HepG2 (cell line): ENCODE measurements at regions not wholly inside any gene's neighbourhood (a gene's known extent, or its start where the extent isn't known, plus 50 kb on each side); places are given as distances from the start of the nearest gene placed in this dataset.

Experiments used
- FOXA1 ChIP-seq, 2 experiments: fragments of 450-650 bp in 1 of 2; sonication (generic) in 1 of 2; formaldehyde crosslinking in 1 of 2; IDR thresholded peaks; 2 replicates each; pipeline versions ENCODE4 v1.4.0 to v1.6.1; 2016 to 2020; ENCODE audit warnings: missing genetic modification reagents in 1 of 2
- NFIB ChIP-seq: sonication (generic); formaldehyde crosslinking; IDR thresholded peaks from 2 replicates; pipeline ENCODE4 v1.9.0; 2021; ENCODE audit warnings: missing genetic modification reagents, mild to moderate bottlenecking, borderline replicate concordance
- PHF21A ChIP-seq: sonication (generic); formaldehyde crosslinking; IDR thresholded peaks from 2 replicates; pipeline ENCODE4 v1.5.0; 2020; ENCODE audit warnings: mild to moderate bottlenecking, missing genetic modification reagents
- POLR2A ChIP-seq, 2 experiments: IDR thresholded peaks; 2 replicates each; pipeline ENCODE4 v1.6.1; 2011; ENCODE audit warnings: low read depth in 2 of 2, low read length in 2 of 2, mild to moderate bottlenecking in 1 of 2, moderate library complexity in 1 of 2; ENCODE audit not compliant: insufficient read depth in 1 of 2
- RBM39 ChIP-seq: fragments of 200-400 bp; formaldehyde crosslinking; IDR thresholded peaks from one replicate; pipeline ENCODE4 v1.6.1; 2018; ENCODE audit warnings: antibody characterized with exemption, mild to moderate bottlenecking, low read depth, low read length; ENCODE audit not compliant: poor library complexity, severe bottlenecking
- ZFP36 ChIP-seq: fragments of 150-350 bp; IDR thresholded peaks from 2 replicates; pipeline ENCODE4 v1.6.1; 2018; ENCODE audit warnings: borderline replicate concordance, low read length, low read depth; ENCODE audit not compliant: partially characterized antibody
- ZNF232 ChIP-seq: sonication (generic); formaldehyde crosslinking; IDR thresholded peaks from 2 replicates; pipeline ENCODE4 v1.4.0; 2020; ENCODE audit warnings: missing genetic modification reagents, borderline replicate concordance
- ZNF274 ChIP-seq: sonication (generic); formaldehyde crosslinking; IDR thresholded peaks from 2 replicates; pipeline ENCODE4 v1.5.1; 2020; ENCODE audit warnings: mild to moderate bottlenecking, missing genetic modification reagents
- ZNF501 ChIP-seq: sonication (generic); formaldehyde crosslinking; IDR thresholded peaks from 2 replicates; pipeline ENCODE4 v1.5.1; 2020; ENCODE audit warnings: mild to moderate bottlenecking, moderate library complexity, missing genetic modification reagents
- TF ChIP-seq, protein P1 (sequence below): sonication (generic); formaldehyde crosslinking; IDR thresholded peaks from 2 replicates; pipeline ENCODE4 v1.4.0; 2020; ENCODE audit warnings: missing genetic modification reagents
- TF ChIP-seq, protein P2 (sequence below): sonication (generic); formaldehyde crosslinking; IDR thresholded peaks from 2 replicates; pipeline ENCODE4 v1.5.0; 2020; ENCODE audit warnings: mild to moderate bottlenecking, missing genetic modification reagents, moderate library complexity
- TF ChIP-seq, protein P3 (sequence below), 2 experiments: sonication (generic) in 1 of 2; formaldehyde crosslinking in 1 of 2; IDR thresholded peaks; 2 replicates each; pipeline versions ENCODE4 v1.6.1 to v1.9.0; 2014 to 2022; ENCODE audit warnings: antibody characterized with exemption in 1 of 2, borderline replicate concordance in 1 of 2, inconsistent platforms in 1 of 2, low read depth in 1 of 2, missing genetic modification reagents in 1 of 2

DNA sequence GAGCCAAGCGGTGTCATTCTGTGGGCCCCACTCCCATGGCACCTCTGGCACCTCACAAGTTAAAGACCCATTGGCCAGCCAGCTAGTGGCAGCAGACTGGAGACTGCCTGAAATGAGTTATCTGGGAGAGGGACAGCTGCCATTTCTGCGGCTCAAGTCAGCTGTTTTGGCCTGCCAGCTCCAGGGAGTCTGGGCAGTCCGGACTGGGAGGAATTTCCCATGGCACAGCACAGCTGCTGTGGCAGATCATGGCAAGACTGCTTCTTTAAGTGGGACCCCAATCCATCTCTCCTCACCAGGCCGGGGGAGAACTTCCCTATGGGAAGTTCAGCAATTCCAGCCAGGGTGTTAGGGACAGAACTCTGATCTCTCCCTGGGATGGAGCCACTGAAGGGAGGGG is 2187.6 kb upstream of the CELF4 start:
- TF ChIP-seq, protein P1, sequence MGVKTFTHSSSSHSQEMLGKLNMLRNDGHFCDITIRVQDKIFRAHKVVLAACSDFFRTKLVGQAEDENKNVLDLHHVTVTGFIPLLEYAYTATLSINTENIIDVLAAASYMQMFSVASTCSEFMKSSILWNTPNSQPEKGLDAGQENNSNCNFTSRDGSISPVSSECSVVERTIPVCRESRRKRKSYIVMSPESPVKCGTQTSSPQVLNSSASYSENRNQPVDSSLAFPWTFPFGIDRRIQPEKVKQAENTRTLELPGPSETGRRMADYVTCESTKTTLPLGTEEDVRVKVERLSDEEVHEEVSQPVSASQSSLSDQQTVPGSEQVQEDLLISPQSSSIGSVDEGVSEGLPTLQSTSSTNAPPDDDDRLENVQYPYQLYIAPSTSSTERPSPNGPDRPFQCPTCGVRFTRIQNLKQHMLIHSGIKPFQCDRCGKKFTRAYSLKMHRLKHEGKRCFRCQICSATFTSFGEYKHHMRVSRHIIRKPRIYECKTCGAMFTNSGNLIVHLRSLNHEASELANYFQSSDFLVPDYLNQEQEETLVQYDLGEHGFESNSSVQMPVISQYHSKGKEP: no peak
- TF ChIP-seq ZNF232 (CRISPR knock-in tag) (no peak), ZNF274 (CRISPR knock-in tag) (no peak), ZNF501 (CRISPR knock-in tag) (no peak), FOXA1 (IDR thresholded peaks at IDR 0.05) (no peak), FOXA1 (CRISPR knock-in tag; IDR thresholded peaks at IDR 0.05) (no peak), NFIB (CRISPR knock-in tag) (no peak), POLR2A (IDR thresholded peaks at IDR 0.05; ENCODE audit: insufficient read depth in 1 of 2, low read depth in 2 of 2, low read length in 2 of 2) (no peak), RBM39 (no peak), PHF21A (CRISPR knock-in tag) (no peak), ZFP36 (no peak)
- TF ChIP-seq, protein P2, sequence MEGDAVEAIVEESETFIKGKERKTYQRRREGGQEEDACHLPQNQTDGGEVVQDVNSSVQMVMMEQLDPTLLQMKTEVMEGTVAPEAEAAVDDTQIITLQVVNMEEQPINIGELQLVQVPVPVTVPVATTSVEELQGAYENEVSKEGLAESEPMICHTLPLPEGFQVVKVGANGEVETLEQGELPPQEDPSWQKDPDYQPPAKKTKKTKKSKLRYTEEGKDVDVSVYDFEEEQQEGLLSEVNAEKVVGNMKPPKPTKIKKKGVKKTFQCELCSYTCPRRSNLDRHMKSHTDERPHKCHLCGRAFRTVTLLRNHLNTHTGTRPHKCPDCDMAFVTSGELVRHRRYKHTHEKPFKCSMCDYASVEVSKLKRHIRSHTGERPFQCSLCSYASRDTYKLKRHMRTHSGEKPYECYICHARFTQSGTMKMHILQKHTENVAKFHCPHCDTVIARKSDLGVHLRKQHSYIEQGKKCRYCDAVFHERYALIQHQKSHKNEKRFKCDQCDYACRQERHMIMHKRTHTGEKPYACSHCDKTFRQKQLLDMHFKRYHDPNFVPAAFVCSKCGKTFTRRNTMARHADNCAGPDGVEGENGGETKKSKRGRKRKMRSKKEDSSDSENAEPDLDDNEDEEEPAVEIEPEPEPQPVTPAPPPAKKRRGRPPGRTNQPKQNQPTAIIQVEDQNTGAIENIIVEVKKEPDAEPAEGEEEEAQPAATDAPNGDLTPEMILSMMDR (CRISPR knock-in tag): no peak
- TF ChIP-seq, protein P3, sequence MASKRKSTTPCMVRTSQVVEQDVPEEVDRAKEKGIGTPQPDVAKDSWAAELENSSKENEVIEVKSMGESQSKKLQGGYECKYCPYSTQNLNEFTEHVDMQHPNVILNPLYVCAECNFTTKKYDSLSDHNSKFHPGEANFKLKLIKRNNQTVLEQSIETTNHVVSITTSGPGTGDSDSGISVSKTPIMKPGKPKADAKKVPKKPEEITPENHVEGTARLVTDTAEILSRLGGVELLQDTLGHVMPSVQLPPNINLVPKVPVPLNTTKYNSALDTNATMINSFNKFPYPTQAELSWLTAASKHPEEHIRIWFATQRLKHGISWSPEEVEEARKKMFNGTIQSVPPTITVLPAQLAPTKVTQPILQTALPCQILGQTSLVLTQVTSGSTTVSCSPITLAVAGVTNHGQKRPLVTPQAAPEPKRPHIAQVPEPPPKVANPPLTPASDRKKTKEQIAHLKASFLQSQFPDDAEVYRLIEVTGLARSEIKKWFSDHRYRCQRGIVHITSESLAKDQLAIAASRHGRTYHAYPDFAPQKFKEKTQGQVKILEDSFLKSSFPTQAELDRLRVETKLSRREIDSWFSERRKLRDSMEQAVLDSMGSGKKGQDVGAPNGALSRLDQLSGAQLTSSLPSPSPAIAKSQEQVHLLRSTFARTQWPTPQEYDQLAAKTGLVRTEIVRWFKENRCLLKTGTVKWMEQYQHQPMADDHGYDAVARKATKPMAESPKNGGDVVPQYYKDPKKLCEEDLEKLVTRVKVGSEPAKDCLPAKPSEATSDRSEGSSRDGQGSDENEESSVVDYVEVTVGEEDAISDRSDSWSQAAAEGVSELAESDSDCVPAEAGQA (IDR thresholded peaks at IDR 0.05; ENCODE audit: low read depth): no peak
- TF ChIP-seq, protein P3 (CRISPR knock-in tag; IDR thresholded peaks at IDR 0.05; ENCODE audit: borderline replicate concordance): no peak
